NCI-H2171 (cell line): ENCODE measurements at regions not wholly inside any gene's neighbourhood (a gene's known extent, or its start where the extent isn't known, plus 50 kb on each side); places are given as distances from the start of the nearest gene placed in this dataset.
"Not testable (repeated sequence)": the region's sequence is repeated elsewhere in the genome, so short reads cannot be mapped to it uniquely, and the experiment has no call there.

ENCODE experiments used
- DNase-seq: peaks from one replicate; lab custom pipeline; 2025; lab: John Stamatoyannopoulos, UW

- no peak for DNase-seq
These were observed 123.0 kb upstream of the FANCL start for GRCh38 chr2:58364098-58364497.

GRCh38 chr2:58358026-58358425 is 116.9 kb upstream of the FANCL start:
- DNase-seq = no peak

GRCh38 chr2:58357521-58357920 is 116.4 kb upstream of the FANCL start:
- DNase-seq = no peak

GRCh38 chr2:58354230-58354629 is 113.1 kb upstream of the FANCL start:
- no peak for DNase-seq

- no peak for DNase-seq
These were observed 109.4 kb upstream of the FANCL start for GRCh38 chr2:58350484-58350883.

GRCh38 chr2:58347810-58348209 is 106.7 kb upstream of the FANCL start:
- no peak for DNase-seq

GRCh38 chr2:58341047-58341446 is 99.9 kb upstream of the FANCL start:
- no peak for DNase-seq

- no peak for DNase-seq
These were observed 98.6 kb upstream of the FANCL start for GRCh38 chr2:58339548-58340243.

GRCh38 chr2:58336416-58336815 is 95.3 kb upstream of the FANCL start:
- DNase-seq = peak; percentile 94

- no peak for DNase-seq
These were observed 93.3 kb upstream of the FANCL start for GRCh38 chr2:58334414-58334813.

- not testable (repeated sequence) for DNase-seq
These were observed 84.3 kb upstream of the FANCL start for GRCh38 chr2:58325296-58325895.

- DNase-seq = no peak
These were observed 78.4 kb upstream of the FANCL start for GRCh38 chr2:58319481-58319880.

GRCh38 chr2:58318949-58319348 is 77.8 kb upstream of the FANCL start:
- not testable (repeated sequence) for DNase-seq

GRCh38 chr2:58313926-58314325 is 72.8 kb upstream of the FANCL start:
- no peak for DNase-seq

GRCh38 chr2:58308435-58308834 is 67.3 kb upstream of the FANCL start:
- DNase-seq = no peak

GRCh38 chr2:58304843-58305242 is 63.7 kb upstream of the FANCL start:
- no peak for DNase-seq

- no peak for DNase-seq
These were observed 58.0 kb upstream of the FANCL start for GRCh38 chr2:58299123-58299522.

GRCh38 chr2:58293056-58293455 is 51.9 kb upstream of the FANCL start:
- no peak for DNase-seq

- DNase-seq = no peak
These were observed 50.8 kb upstream of the FANCL start for GRCh38 chr2:58291726-58292438.
